RWPE2 (cell line): ENCODE measurements at regions not wholly inside any gene's neighbourhood (a gene's known extent, or its start where the extent isn't known, plus 50 kb on each side); places are given as distances from the start of the nearest gene placed in this dataset.

ENCODE experiments used
- ATAC-seq: fragments of 200-7000 bp; cut with Tn5 transposase; 3 replicates; pipeline ENCODE4 v1.9.1; 2021; ENCODE audit warnings: low read depth
- DNase-seq: peaks from one replicate; pipeline ENCODE4 v3.0.0-alpha.2; 2020; ENCODE audit warnings: low spot score
- H3K27ac ChIP-seq: fragments of 450-650 bp; 2 replicates; pipeline ENCODE4 v1.5.1; 2017; ENCODE audit warnings: mild to moderate bottlenecking; ENCODE audit not compliant: poor library complexity, severe bottlenecking
- H3K27me3 ChIP-seq: fragments of 250-450 bp; sonication (Bioruptor Pico); 2 replicates; pipeline ENCODE4 v1.5.1; 2021; ENCODE audit warnings: mild to moderate bottlenecking, moderate library complexity; ENCODE audit not compliant: insufficient read depth, poor library complexity, severe bottlenecking
- H3K36me3 ChIP-seq: fragments of 250-450 bp; sonication (Bioruptor Pico); 2 replicates; pipeline ENCODE4 v1.5.1; 2020; ENCODE audit warnings: low read depth, mild to moderate bottlenecking, moderate library complexity
- H3K4me1 ChIP-seq: fragments of 250-450 bp; sonication (Bioruptor Pico); 2 replicates; pipeline ENCODE4 v1.5.1; 2021; ENCODE audit warnings: mild to moderate bottlenecking, moderate library complexity; ENCODE audit not compliant: insufficient read depth, poor library complexity, severe bottlenecking
- H3K4me3 ChIP-seq: fragments of 250-450 bp; sonication (Bioruptor Pico); 2 replicates; pipeline ENCODE4 v1.5.1; 2021; ENCODE audit warnings: mild to moderate bottlenecking, moderate library complexity; ENCODE audit not compliant: severe bottlenecking
- H3K9me3 ChIP-seq: fragments of 250-450 bp; sonication (Bioruptor Pico); 2 replicates; pipeline ENCODE4 v1.5.1; 2021; ENCODE audit warnings: mild to moderate bottlenecking, moderate library complexity; ENCODE audit not compliant: severe bottlenecking
- CTCF ChIP-seq: fragments of 450-650 bp; IDR thresholded peaks from one replicate; pipeline ENCODE4 v1.5.1; 2017; ENCODE audit warnings: mild to moderate bottlenecking, moderate library complexity; ENCODE audit not compliant: poor library complexity, severe bottlenecking

- H3K36me3 ChIP-seq = no peaks in the 10 kb centered on the region
- H3K4me1 ChIP-seq = no peaks in the 10 kb centered on the region
- no peak for TF ChIP-seq CTCF
- H3K27ac ChIP-seq = no peak overlapping the region
- DNase-seq = no peak
- H3K27me3 ChIP-seq = no peaks in the 10 kb centered on the region
- no peaks in the 10 kb centered on the region for H3K9me3 ChIP-seq
- no peak overlapping the region for H3K4me3 ChIP-seq
- no peak for ATAC-seq
Observed at GRCh38 chr5:22947921-22948320, 94.8 kb upstream of the CDH12 start.

GRCh38 chr5:22938362-22938761 lies 85.2 kb upstream of the CDH12 start:
- H3K4me3 ChIP-seq = no peak overlapping the region
- peaks cover 6% of the 10 kb centered on the region for H3K4me1 ChIP-seq
- ATAC-seq (no peak), DNase-seq (no peak)
- peak overlapping the region; percentile 41 for H3K27ac ChIP-seq
- H3K27me3 ChIP-seq = no peaks in the 10 kb centered on the region
- H3K9me3 ChIP-seq = peaks cover 4% of the 10 kb centered on the region
- TF ChIP-seq CTCF = no peak
- no peaks in the 10 kb centered on the region for H3K36me3 ChIP-seq

- Histone ChIP-seq H3K4me3 (no peak overlapping the region), H3K4me1 (no peaks in the 10 kb centered on the region), H3K27me3 (no peaks in the 10 kb centered on the region), H3K27ac (no peak overlapping the region), H3K9me3 (peaks cover 4% of the 10 kb centered on the region), H3K36me3 (no peaks in the 10 kb centered on the region)
- ATAC-seq (no peak), DNase-seq (no peak)
- TF ChIP-seq CTCF = no peak
Observed at GRCh38 chr5:22928821-22929482, 75.8 kb upstream of the CDH12 start.

GRCh38 chr5:22926574-22926973 lies 73.4 kb upstream of the CDH12 start:
- no peak for DNase-seq
- no peak overlapping the region for H3K27ac ChIP-seq
- no peak for ATAC-seq
- no peaks in the 10 kb centered on the region for H3K36me3 ChIP-seq
- no peak for TF ChIP-seq CTCF
- H3K9me3 ChIP-seq = peaks cover 4% of the 10 kb centered on the region
- H3K4me3 ChIP-seq = no peak overlapping the region
- no peaks in the 10 kb centered on the region for H3K27me3 ChIP-seq
- no peaks in the 10 kb centered on the region for H3K4me1 ChIP-seq

- H3K4me3 ChIP-seq = no peak overlapping the region
- H3K4me1 ChIP-seq = no peaks in the 10 kb centered on the region
- no peak for ATAC-seq
- H3K9me3 ChIP-seq = no peaks in the 10 kb centered on the region
- DNase-seq = no peak
- H3K27ac ChIP-seq = no peak overlapping the region
- no peak for TF ChIP-seq CTCF
- no peaks in the 10 kb centered on the region for H3K36me3 ChIP-seq
- no peaks in the 10 kb centered on the region for H3K27me3 ChIP-seq
Observed at GRCh38 chr5:22918511-22918910, 65.4 kb upstream of the CDH12 start.
